A549 (cell line): ENCODE measurements at regions not wholly inside any gene's neighbourhood (a gene's known extent, or its start where the extent isn't known, plus 50 kb on each side); places are given as distances from the start of the nearest gene placed in this dataset.

Experiments used
- CEBPB ChIP-seq, 2 experiments: fragments of >200 bp in 1 of 2; sonication (Bioruptor Twin) in 1 of 2; formaldehyde crosslinking in 1 of 2; IDR thresholded peaks; 2 replicates each; pipeline ENCODE4 v1.6.1; 2012 to 2016
- CHD2 ChIP-seq: fragments of 150-350 bp; IDR thresholded peaks from 2 replicates; pipeline ENCODE4 v1.6.1; 2014; ENCODE audit warnings: low read length; ENCODE audit not compliant: partially characterized antibody
- CHD4 ChIP-seq: fragments of 200-600 bp; sonication (generic); IDR thresholded peaks from 2 replicates; pipeline ENCODE4 v1.6.1; 2016; ENCODE audit warnings: antibody characterized with exemption, mild to moderate bottlenecking, borderline replicate concordance
- EP300 ChIP-seq, 2 experiments: fragments of >200 bp; sonication (Bioruptor Twin); formaldehyde crosslinking; IDR thresholded peaks; 2 replicates in 1 of 2; 3 replicates in 1 of 2; pipeline ENCODE4 v1.6.1; 2016 to 2017
- KDM1A ChIP-seq: fragments of 200-600 bp; sonication (generic); IDR thresholded peaks from 2 replicates; pipeline ENCODE4 v1.6.1; 2016; ENCODE audit warnings: low read depth, mild to moderate bottlenecking
- KDM5A ChIP-seq: fragments of 200-600 bp; sonication (generic); IDR thresholded peaks from 2 replicates; pipeline ENCODE4 v1.6.1; 2016; ENCODE audit warnings: antibody characterized with exemption, mild to moderate bottlenecking
- NFE2L2 ChIP-seq: fragments of 150-350 bp; conservative IDR thresholded peaks from 2 replicates; pipeline ENCODE4 v1.6.1; 2014; ENCODE audit warnings: low read length
- POLR2A ChIP-seq: IDR thresholded peaks from 2 replicates; pipeline ENCODE4 v1.6.1; 2012; ENCODE audit warnings: mild to moderate bottlenecking, low read length
- SMC3 ChIP-seq: fragments of >200 bp; sonication (Bioruptor Twin); formaldehyde crosslinking; IDR thresholded peaks from 3 replicates; pipeline ENCODE4 v1.6.1; 2018; ENCODE audit warnings: inconsistent platforms
- SREBF2 ChIP-seq: fragments of 450-650 bp; IDR thresholded peaks from 2 replicates; pipeline ENCODE4 v1.6.1; 2014; ENCODE audit warnings: mild to moderate bottlenecking, moderate library complexity
- USF2 ChIP-seq: fragments of 450-650 bp; IDR thresholded peaks from 2 replicates; pipeline ENCODE4 v1.6.1; 2014; ENCODE audit warnings: antibody characterized with exemption
- TF ChIP-seq, protein P1 (sequence below): fragments of >200 bp; sonication (Bioruptor Twin); formaldehyde crosslinking; IDR thresholded peaks from 3 replicates; pipeline ENCODE4 v1.5.1; 2016
- TF ChIP-seq, protein P2 (sequence below): fragments of 250-450 bp; sonication (Bioruptor Pico); IDR thresholded peaks from 2 replicates; pipeline ENCODE4 v1.5.0; 2021; ENCODE audit warnings: mild to moderate bottlenecking, moderate library complexity, borderline replicate concordance

DNA sequence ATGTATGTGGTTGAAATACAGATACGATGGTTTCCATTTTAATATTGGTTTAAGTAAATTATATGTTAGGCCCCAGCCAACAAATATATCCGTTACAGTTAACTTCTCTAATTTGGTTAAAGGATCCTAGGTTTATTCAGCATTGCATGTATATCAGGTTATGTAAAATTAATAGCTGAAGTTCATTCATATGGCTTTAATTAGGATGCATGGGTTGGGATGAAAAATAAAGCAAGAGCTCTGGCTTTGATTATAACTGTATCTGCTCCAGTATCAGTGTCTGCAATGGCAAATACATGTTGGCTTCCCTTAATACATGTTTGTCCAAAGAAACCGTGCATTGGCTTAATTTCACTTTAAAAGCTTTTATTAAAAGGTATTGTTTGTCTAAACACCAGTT lies 435.7 kb upstream of the SETBP1 start:
- TF ChIP-seq USF2 = no peak
- TF ChIP-seq, protein P1, sequence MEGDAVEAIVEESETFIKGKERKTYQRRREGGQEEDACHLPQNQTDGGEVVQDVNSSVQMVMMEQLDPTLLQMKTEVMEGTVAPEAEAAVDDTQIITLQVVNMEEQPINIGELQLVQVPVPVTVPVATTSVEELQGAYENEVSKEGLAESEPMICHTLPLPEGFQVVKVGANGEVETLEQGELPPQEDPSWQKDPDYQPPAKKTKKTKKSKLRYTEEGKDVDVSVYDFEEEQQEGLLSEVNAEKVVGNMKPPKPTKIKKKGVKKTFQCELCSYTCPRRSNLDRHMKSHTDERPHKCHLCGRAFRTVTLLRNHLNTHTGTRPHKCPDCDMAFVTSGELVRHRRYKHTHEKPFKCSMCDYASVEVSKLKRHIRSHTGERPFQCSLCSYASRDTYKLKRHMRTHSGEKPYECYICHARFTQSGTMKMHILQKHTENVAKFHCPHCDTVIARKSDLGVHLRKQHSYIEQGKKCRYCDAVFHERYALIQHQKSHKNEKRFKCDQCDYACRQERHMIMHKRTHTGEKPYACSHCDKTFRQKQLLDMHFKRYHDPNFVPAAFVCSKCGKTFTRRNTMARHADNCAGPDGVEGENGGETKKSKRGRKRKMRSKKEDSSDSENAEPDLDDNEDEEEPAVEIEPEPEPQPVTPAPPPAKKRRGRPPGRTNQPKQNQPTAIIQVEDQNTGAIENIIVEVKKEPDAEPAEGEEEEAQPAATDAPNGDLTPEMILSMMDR = no peak
- TF ChIP-seq CHD2 = no peak
- TF ChIP-seq EP300 (IDR thresholded peaks at IDR 0.05) = no peak
- no peak for TF ChIP-seq CEBPB (IDR thresholded peaks at IDR 0.05)
- no peak for TF ChIP-seq CHD4
- no peak for TF ChIP-seq POLR2A
- no peak for TF ChIP-seq KDM5A
- no peak for TF ChIP-seq SREBF2
- no peak for TF ChIP-seq NFE2L2
- TF ChIP-seq, protein P2, sequence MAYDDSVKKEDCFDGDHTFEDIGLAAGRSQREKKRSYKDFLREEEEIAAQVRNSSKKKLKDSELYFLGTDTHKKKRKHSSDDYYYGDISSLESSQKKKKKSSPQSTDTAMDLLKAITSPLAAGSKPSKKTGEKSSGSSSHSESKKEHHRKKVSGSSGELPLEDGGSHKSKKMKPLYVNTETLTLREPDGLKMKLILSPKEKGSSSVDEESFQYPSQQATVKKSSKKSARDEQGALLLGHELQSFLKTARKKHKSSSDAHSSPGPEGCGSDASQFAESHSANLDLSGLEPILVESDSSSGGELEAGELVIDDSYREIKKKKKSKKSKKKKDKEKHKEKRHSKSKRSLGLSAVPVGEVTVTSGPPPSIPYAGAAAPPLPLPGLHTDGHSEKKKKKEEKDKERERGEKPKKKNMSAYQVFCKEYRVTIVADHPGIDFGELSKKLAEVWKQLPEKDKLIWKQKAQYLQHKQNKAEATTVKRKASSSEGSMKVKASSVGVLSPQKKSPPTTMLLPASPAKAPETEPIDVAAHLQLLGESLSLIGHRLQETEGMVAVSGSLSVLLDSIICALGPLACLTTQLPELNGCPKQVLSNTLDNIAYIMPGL = no peak
- TF ChIP-seq SMC3 = no peak
- TF ChIP-seq KDM1A = no peak
